Uterus (tissue), 3 donors: ENCODE measurements at regions not wholly inside any gene's neighbourhood (a gene's known extent, or its start where the extent isn't known, plus 50 kb on each side); places are given as distances from the start of the nearest gene placed in this dataset.

Experiments used
- DNase-seq, 2 donors: peaks; one replicate each; pipeline ENCODE4 v3.0.0-alpha.2; 2019 to 2020
- H3K27ac ChIP-seq, 2 donors: fragments of 200-600 bp; sonication (generic); 1 replicate in 1 of 2; 2 replicates in 1 of 2; pipeline ENCODE4 v1.5.1; 2016 to 2018
- H3K27me3 ChIP-seq, 2 donors: fragments of 200-600 bp; sonication (generic); one replicate each; pipeline ENCODE4 v1.5.1; 2018 to 2019; ENCODE audit warnings: control low read depth in 1 of 2
- H3K36me3 ChIP-seq, 2 donors: fragments of 200-600 bp; sonication (generic); one replicate each; pipeline ENCODE4 v1.5.1; 2019; ENCODE audit warnings: control low read depth in 1 of 2
- H3K4me1 ChIP-seq, 2 donors: fragments of 200-600 bp; sonication (generic); one replicate each; pipeline ENCODE4 v1.5.1; 2018 to 2019; ENCODE audit warnings: control low read depth in 1 of 2
- H3K4me3 ChIP-seq, 2 donors: fragments of 200-600 bp; sonication (generic); 1 replicate in 1 of 2; 2 replicates in 1 of 2; pipeline ENCODE4 v1.5.1; 2018 to 2019; ENCODE audit warnings: mild to moderate bottlenecking in 1 of 2
- H3K9me3 ChIP-seq, 2 donors: fragments of 200-600 bp; sonication (generic); one replicate each; pipeline ENCODE4 v1.5.1; 2019; ENCODE audit warnings: control low read depth in 1 of 2
- POLR2A ChIP-seq, 2 donors: fragments of 450-650 bp; IDR thresholded peaks; one replicate each; pipeline ENCODE4 v1.6.1; 2016; ENCODE audit warnings: antibody characterized with exemption in 2 of 2, mild to moderate bottlenecking in 1 of 2, moderate library complexity in 1 of 2
- intact Hi-C: fragments of 100-400 bp; cut with DNase I; formaldehyde crosslinking; loops from one replicate; pipeline ENCODE4 v1.15.1; 2023; ENCODE audit warnings: low total_unique reads
- TF ChIP-seq, protein P1 (sequence below), 4 experiments: fragments of 200-600 bp in 2 of 4; fragments of 450-650 bp in 2 of 4; sonication (generic) in 2 of 4; IDR thresholded peaks; one replicate each; pipeline ENCODE4 v1.5.1; 2016 to 2019; ENCODE audit warnings: antibody characterized with exemption in 4 of 4, mild to moderate bottlenecking in 2 of 4, moderate library complexity in 1 of 4
- donor health status: DM: yes; HTN: yes; CAD: no.

GRCh38 chr4:8763966-8764901 lies 107.4 kb downstream of the HMX1 start:
- no peak for TF ChIP-seq POLR2A (IDR thresholded peaks at IDR 0.05)
- TF ChIP-seq, protein P1, sequence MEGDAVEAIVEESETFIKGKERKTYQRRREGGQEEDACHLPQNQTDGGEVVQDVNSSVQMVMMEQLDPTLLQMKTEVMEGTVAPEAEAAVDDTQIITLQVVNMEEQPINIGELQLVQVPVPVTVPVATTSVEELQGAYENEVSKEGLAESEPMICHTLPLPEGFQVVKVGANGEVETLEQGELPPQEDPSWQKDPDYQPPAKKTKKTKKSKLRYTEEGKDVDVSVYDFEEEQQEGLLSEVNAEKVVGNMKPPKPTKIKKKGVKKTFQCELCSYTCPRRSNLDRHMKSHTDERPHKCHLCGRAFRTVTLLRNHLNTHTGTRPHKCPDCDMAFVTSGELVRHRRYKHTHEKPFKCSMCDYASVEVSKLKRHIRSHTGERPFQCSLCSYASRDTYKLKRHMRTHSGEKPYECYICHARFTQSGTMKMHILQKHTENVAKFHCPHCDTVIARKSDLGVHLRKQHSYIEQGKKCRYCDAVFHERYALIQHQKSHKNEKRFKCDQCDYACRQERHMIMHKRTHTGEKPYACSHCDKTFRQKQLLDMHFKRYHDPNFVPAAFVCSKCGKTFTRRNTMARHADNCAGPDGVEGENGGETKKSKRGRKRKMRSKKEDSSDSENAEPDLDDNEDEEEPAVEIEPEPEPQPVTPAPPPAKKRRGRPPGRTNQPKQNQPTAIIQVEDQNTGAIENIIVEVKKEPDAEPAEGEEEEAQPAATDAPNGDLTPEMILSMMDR (IDR thresholded peaks at IDR 0.05), result no peak
- Histone ChIP-seq H3K9me3 (no peaks in the 10 kb centered on the region), H3K36me3 (no peaks in the 10 kb centered on the region), H3K4me1 (no peaks in the 10 kb centered on the region), H3K4me3 (no peak overlapping the region), H3K27ac (no peak overlapping the region), H3K27me3 (no peaks in the 10 kb centered on the region)
- intact Hi-C loops, result no loop called here
- DNase-seq, result no peak

DNA sequence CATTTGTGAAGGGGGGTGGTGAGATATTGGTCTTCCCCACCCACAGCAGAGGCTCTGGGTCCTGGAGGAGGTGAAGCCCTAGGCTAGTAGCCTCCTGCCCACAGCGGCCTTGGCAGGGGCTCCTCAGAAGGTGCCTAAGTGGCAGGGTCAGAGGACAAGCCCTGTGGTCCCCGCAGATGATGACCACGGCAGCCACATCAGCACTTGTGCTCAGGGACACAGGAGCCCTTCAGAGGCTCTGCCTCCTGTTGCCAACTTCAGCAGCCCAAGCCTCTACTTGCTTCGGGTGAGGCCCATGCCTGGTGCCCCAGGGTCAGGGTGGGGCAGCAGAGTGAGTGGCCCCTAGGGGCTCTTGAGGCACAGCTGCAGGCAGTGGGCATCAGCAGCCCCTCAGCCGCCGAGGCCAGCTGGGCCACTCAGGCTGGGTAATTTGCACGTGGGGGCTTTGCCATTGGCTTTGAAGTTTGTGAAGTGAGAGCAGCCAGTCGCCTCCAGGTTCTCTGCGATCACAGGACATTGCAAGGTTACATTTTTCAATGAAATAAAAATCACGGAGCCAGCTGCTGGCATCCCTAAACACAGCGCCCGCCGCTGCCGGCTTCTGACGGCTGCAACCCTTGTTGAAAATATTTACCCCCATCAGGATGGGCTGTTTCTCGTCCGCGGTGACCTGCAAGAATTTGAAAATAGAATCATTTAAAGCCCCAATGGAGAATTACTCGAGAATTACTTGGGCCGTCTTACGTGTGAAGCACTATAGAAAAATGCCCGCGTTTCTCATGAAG lies 108.5 kb downstream of the HMX1 start:
- intact Hi-C loops, result no loop called here

DNA sequence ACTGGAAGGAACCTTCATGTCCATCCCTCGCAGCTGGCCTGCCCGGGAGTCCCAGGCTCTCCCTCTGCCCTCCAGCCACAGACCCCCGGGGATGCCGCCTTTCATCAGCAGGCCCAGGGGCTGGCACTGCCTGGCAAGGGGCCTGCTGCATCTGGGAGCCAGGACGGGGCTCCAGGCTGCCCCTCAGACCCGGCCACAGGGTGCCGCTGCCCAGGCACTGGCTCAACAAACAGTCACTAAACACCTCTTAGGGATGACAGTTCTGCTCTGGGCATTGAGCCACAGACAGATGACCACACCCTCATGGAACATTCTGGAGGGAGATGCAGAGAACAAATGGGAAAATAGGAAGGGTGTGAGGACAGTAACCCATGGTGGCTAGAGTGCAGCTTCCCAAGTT lies 109.3 kb downstream of the HMX1 start:
- H3K36me3 ChIP-seq, result no peaks in the 10 kb centered on the region
- DNase-seq, result no peak
- no peaks in the 10 kb centered on the region for H3K9me3 ChIP-seq
- no peak overlapping the region for H3K27ac ChIP-seq
- intact Hi-C loops, result no loop called here
- TF ChIP-seq, protein P1 (IDR thresholded peaks at IDR 0.05), result no peak
- TF ChIP-seq POLR2A (IDR thresholded peaks at IDR 0.05), result no peak
- no peaks in the 10 kb centered on the region for H3K27me3 ChIP-seq
- H3K4me3 ChIP-seq, result no peak overlapping the region
- H3K4me1 ChIP-seq, result no peaks in the 10 kb centered on the region

More for the DNA sequence above, 108.5 kb downstream of the HMX1 start:
- Histone ChIP-seq H3K27me3 (no peaks in the 10 kb centered on the region), H3K36me3 (no peaks in the 10 kb centered on the region), H3K27ac (no peak overlapping the region), H3K4me3 (no peak overlapping the region), H3K4me1 (no peaks in the 10 kb centered on the region), H3K9me3 (no peaks in the 10 kb centered on the region)
- no peak for TF ChIP-seq POLR2A (IDR thresholded peaks at IDR 0.05)
- TF ChIP-seq, protein P1 (IDR thresholded peaks at IDR 0.05), result no peak
- DNase-seq, result no peak

GRCh38 chr4:8761824-8762205 lies 109.8 kb downstream of the HMX1 start:
- TF ChIP-seq, protein P1 (IDR thresholded peaks at IDR 0.05), result no peak
- TF ChIP-seq POLR2A (IDR thresholded peaks at IDR 0.05), result no peak
- DNase-seq, result no peak
- intact Hi-C loops, result no loop called here
- Histone ChIP-seq H3K27me3 (no peaks in the 10 kb centered on the region), H3K9me3 (no peaks in the 10 kb centered on the region), H3K4me3 (no peak overlapping the region), H3K4me1 (no peaks in the 10 kb centered on the region), H3K27ac (no peak overlapping the region), H3K36me3 (no peaks in the 10 kb centered on the region)
